Dermis blood vessel endothelial cell (primary cell): ENCODE measurements at regions not wholly inside any gene's neighbourhood (a gene's known extent, or its start where the extent isn't known, plus 50 kb on each side); places are given as distances from the start of the nearest gene placed in this dataset.

ENCODE experiments used
- DNase-seq: peaks from one replicate; pipeline ENCODE4 v3.0.0; 2010

DNA sequence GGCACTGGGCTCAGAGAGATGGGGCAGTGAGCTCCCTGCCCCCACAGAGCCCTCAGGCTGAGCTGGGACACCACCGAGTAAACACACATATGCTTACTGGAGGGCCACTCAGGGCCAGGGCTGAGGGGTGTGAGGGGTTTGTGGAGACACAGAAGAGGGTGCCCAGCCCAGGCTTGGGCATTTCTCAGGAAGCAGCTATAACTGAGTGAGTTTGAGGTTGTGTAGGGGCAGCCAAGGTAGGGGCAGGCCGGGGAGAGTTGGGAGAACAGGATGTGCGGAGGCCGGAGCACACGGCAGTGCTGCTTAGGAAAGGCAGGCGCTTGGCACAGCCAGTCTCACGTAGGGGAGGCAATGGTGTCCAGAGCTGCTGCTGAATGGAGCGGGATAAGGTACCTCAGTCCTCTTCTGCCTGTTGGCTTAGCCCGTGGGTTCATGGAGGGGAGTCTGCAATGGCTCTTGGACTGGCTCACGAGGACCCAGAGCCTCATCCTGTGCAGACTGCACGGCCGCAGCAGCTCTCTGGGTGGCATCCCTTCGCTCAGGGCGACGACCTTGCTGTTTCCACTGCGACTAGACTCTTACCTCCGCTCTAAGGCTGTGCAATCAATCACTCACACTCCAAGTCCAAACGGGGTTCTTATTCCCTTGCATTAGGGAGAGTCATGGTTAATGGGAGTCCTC lies 466.1 kb upstream of the HS6ST1 start:
- DNase-seq, result no peak

DNA sequence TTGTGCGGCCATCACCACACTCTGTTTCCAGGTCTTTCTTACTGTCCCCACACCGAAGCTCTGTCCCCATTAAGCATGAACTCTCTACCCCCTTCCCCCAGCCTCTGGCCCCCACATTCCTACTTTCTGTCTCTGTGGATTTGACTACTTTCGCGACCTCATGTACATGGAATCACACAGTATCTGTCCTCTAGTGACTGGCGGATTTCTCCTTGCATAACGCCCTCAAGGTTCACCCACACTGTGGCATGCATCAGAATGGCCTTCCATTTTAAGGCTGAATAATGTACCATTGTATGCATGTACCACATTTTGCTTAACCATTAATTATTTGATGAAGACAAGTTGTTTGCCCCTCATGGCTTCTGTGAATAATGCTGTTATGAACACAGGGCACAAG lies 467.6 kb upstream of the HS6ST1 start:
- DNase-seq, result no peak

DNA sequence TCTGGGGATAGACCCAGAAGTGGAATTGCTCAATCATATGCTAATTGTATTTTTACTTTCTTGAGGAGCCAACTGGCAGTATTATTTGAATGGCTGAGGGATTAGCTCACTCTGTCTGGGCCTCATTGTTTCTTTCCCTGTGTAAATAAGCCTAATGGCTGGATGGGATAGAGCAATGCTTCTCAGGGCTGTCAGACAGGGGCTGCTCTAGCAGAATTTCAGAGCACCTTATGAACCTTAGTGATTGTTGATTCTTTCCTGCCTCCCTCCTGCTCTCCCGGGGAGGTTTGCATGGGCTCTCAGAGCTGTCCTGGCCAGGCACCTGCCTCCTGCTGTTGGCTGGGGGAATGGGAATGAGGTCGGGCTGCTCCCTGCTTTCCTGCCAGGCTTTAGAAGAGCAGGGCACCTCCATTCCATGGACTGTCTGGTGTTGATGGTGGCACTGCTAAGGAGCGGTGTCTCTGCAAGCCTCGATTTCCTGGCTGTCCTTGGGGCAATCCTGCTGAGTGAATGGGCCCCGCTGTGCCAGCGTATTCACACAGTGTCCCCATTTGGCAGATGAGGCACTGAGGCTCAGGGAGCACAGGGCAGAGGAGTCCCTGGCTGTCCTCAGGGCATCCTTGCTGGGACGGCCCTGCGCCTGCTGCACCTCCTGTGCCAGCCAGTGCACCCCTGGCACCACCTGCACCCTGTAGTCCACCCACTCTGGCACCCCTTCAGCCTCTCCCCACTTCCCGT lies 468.2 kb upstream of the HS6ST1 start:
- no peak for DNase-seq

DNA sequence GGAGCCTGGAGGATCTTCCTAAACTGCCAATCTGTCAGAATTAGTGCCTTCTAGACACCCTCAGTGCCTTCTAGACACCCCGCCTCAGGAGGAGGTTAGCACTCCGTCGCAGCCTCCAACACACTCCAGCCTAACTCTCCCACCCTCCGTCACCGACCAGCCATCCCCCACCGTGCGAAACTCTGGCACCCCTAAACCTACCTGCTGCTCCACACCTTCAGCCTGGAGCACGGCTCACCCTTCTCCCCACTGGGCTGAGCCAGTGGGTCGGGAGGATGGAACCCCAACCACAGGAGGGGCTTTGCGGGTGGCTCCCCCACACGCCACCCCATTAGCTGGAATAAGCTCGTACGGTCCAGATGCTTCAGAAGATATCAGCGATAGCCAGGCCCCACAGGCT lies 468.9 kb upstream of the HS6ST1 start:
- DNase-seq, result no peak

DNA sequence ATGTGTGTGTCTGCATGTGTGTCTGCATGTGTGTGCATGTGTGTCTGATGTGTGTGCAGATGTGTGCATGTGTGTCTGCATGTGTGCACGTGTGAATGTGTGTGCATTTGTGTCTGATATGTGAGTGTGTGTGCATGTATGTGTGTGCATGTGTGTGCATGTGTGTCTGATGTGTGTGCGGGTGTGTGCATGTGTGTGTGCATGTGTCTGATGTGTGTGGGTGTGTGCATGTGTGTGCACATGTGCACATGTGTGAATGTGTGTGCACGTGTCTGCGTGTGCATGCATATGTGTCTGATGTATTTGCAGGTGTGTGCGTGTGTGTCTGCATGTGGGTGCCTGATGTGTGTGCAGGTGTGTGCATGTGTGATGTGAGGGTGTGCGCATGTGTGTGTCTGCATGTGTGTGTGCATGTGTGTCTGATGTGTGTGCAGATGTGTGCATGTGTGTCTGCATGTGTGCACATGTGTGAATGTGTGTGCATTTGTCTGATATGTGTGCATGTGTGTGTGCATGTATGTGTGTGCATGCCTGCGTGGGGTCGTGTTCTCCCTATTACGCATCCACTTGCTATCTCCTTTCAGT lies 470.1 kb upstream of the HS6ST1 start:
- no peak for DNase-seq

DNA sequence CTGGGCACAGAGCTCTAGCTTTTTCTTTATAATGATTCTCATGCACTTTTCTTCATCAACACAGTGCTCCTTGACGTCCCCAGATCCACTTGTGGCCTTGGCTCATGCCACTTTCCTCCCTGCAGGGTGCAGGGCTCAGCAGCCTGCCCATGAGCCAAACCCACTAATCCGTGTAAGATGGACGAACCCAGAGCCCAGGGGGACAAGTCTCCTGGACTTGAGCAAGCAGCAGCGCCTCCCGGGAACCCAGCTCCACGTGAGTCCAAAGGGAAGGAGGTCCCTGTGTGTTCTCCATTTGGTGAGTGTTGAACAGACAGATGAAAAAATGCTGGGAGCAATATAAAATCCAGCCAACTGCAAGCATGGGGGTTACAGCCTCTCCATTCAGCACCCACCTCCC lies 470.6 kb upstream of the HS6ST1 start:
- no peak for DNase-seq

DNA sequence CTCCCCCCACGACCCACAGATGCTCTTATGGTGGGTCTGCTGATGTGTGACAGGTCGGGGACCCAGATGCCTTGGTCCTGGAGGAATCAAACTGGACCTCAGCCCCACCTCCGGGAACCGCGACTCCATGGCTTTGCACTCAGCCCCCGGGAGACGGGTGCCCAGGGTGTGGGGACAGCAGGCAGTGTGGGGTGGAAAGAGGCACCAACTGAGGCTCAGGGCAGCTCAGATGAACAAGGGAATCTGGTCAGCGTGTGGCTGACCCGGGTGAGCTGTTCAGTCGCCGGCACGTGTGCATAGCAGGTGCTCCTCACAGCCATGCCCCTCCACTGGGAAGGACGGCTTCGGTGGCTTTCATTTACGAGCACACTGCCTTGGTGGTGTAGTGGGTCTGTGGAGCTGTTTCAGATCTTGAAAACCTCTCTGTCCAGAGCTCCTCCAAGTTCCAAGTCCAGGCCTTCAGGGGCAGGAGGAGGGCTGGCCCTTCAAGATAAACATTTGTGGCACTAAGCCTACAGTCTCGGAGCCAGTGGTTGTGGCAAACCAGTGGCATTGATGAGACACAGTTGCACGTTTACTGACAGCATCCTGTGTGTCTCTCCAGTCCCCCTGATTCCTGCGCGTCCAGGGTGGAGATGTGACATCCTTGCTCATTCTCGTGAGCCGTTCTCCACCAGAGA lies 471.2 kb upstream of the HS6ST1 start:
- DNase-seq, result no peak

DNA sequence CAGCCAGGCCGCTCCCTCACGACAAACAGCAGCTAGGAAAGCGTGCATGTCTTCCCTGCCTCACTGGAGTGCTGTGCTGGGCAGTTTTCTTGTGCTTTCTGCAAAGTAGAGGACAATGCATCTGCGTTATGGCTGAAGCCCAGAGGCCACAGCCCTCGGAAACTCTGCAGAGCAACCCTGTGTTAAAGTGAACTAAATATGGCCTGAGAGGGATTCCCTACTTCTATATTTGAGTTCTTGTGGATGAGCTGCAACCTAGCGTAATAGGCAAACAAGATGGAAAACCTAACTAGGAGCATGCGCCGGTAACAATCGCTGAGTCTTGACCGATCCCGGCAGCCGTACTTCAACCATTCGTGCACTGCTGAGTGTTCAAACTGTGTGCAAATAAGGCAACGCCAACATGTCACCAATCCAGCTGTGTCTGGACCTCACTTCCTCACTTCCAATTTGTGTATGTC lies 471.9 kb upstream of the HS6ST1 start:
- DNase-seq, result no peak

DNA sequence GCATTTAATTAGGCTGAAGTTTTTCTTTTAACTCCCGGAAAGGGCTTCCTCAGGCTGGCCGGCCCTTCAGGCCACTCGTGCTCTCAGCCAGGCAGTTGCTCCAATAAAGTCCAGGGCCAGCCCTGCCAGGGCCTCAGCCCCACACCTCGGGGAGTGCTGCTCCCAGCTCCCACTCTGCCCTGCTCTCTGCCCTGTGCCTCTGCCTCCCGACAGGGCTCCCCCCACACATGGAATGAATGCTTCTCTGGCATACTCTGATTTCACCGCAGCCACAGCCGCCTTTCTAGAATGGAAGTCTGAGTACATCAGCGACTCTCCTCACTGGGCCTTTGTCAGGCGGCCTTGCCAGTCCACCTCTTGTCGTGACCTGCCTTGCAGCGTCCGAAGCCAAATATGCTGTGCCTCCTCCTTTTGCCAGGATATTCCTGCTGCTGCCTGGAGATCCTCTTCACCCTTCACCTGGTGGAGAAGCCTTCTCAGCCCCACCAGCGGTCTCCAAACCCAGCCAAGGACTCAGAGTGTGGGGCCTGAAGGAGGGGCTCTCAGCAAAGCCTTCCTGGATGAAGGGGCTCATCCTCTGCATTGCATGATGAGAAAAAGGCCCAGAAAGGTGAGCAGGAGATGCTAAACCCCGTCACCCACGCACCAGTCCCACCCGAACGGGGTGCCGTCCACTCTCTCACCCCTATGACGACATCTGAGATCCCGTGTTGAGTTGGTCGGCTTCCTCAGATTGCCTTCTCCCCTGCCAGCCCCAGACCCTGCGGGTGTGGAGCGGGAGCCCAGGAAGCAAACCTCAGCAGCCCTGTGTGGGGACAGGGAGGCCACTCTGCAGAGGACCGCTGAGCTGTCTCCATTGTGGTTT lies 472.7 kb upstream of the HS6ST1 start:
- DNase-seq, result no peak

DNA sequence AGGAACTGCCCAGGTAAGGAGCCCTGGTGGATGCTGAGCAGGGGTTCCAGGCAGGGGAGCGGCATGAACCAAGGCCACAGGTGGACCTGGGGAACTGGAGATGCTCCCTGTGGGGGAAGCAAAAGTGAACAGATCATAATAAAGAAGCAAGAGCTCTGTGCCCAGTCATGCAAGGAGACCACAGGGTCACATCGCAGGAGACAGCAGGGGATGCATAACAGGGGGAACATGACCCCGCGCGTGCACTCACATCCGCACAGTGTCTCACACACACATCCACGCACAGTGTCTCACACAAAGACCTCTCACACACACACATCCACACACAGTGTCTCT lies 473.3 kb upstream of the HS6ST1 start:
- no peak for DNase-seq

DNA sequence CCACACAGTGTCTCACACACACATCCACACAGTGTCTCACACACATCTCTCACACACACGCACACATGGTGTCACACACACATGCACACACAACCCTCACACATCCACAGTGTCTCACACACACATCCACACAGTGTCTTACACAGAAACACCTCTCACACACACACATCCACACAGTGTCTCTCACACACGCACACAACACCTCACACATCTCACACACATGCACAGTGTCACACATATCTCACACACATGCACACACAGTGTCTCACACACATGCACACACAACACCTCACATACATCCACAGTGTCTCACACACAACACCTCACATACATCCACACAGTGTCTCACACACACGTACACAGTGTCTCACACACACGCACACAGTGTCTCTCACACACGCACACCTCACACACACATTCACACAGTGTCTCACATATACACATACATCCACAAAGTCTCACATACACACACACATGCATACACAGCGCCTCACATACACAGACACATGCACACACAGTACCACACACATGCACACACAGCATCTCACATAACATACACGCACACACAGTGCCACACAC lies 473.9 kb upstream of the HS6ST1 start:
- DNase-seq, result no peak

DNA sequence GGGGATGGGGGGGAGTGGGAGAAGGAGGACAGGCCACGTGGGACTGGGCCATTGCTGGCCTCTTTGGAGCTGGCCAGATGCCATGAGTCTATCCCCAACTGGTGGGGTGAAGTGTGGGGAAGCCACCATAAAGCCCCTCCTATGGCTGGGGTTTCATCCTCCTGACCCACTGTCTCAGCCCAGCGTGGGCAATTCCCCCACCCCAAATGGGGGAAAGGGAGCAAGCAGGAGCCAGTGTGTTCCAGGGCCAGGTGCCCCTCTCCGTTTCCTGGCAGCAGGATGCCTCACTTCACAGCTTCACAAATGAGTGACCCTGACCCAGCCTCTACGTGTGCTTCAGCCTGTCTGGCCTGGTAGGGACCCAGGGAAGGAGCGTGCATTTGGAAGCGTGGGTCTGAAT lies 474.7 kb upstream of the HS6ST1 start:
- DNase-seq, result no peak

DNA sequence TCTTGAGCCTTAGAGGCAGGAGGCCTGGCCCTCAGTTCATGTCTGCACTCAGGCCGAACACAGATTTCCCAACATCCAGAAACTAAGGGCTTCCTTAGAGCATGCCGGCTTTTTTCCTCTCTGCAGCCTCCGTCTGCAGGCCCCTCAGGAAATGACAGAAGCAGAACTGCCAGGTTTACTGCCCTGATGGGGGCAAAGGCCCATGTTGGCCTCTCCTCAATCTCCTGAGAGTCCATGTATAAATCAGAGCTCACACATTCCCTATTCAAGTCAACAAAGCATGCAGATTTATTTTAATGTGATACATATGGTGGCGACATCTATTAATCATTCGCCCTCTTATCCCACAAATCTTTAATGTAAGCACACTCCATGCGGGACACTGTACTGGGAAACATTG lies 475.6 kb upstream of the HS6ST1 start:
- no peak for DNase-seq

DNA sequence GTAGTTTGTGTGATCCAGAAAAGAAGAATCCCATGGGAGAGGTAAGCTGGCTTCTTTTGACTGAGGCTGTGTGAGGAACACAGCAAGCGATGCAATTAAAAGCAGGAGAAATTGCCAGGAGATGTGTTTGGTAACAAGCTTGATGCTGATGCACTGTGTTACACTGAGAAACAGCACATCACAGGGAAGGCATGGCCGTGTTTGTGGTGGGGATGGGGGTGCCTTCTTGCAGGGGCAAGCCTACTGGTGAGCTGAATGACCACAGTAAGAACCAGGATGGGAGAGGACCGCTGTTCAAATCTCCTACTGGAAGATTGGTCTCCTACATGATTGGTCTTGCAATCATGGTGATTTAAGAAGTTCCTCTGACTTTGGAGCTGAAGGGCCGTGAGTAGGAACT lies 477.7 kb upstream of the HS6ST1 start:
- DNase-seq, result no peak

DNA sequence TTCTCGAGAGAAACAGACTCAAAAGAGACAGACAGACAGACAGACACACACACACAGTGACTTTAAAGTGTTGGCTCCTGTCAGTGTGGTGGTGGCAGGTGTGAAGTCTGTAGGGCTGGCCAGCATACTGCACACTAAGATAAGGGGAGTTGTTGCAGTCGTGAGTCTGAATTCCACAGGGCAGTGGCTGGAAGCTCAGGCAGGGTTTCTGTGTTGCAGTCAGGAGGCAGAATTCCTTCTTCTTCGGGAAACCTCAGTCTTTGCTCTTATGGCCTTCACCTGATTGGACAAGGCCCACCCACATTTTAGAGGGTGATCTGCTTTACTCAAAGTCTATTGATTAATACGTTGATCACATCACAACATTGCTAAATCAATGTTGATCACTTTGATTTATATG lies 478.4 kb upstream of the HS6ST1 start:
- DNase-seq, result no peak

DNA sequence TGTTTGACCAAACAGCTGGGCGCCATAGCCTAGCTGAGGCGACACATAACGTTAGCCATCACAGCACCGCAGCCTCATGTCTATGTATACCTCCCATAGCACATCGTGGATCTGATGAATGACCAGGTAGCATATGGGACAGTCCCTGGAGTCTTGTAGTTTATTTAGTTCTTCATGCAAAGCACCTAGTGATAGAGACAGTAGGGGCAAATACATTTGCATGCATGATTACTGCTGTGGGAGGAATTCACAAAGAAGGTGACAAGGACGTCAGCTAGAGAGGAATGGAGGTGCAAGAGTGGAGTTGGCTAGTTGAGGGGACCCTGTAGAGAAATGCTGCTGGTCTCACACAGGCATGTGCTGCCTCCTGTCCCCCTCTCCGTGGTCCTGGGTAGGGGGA lies 478.9 kb upstream of the HS6ST1 start:
- no peak for DNase-seq

DNA sequence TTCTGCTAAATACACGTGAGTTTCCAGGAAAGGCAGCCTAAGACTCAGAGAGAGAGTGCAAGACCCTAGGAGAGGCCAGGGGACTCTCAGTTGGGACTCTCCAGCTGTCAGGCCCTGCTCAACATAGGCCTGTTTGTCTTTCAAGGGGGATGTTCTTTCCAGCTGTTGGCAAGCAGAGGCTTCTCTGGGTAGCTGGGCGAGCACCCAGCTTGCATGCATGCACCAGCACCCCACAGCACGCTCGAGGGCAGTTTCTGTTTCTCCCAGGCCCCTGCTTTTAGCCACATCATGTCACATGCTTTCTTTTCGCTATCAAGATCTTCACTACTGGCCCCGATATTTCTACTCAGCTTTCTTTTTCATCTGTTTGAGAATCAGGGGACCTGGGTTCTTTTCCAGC lies 479.3 kb upstream of the HS6ST1 start:
- no peak for DNase-seq

DNA sequence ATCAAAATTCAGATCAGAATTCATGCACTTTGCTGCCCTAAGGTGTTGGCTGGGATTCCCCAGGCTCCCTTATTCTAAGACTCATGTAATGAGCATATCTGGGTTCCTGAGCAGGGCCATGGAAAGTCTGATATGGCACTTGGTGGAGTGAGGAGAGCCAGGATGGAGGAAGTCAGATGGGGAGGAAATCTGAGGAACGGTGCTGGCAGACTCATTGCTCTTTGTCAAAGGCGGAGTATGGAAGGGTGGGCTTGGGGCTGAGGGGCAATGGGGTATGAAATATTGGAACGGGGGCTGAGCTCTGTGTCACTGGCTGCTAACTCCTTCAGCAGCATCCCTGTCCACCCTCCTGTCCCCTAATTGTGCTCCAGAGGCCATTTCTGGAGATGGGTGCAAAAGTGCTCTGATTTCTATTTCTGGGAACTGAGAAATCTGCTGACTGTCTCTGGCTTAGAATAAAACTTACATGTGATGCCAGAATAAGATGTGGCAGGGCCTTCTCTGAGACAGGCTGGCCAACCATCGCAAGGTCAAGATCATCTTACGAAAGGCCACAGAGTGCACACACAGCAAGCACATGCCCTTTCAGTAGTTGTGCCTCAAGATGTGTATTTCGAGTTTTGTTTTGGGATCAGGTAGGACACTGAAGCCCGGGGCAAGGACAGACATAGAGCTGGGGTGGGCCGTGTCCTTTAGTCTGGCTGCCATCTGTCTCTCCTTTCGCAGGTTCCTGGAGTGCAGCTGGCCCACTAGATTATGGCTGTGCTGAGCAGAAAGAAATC lies 480.0 kb upstream of the HS6ST1 start:
- no peak for DNase-seq

DNA sequence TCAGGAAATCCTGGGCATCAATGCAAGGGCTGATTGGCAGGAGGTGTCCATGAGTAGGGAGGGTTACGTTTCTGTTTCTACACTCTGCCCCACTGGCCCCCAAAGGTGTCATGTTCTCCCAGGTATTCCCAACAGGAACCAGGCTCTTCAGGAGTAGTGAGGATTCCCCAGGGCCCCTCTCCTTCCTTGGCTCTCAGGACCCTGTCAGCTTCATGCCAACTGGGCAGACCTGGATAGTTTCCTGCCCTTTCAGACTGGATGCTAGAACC lies 480.6 kb upstream of the HS6ST1 start:
- no peak for DNase-seq

DNA sequence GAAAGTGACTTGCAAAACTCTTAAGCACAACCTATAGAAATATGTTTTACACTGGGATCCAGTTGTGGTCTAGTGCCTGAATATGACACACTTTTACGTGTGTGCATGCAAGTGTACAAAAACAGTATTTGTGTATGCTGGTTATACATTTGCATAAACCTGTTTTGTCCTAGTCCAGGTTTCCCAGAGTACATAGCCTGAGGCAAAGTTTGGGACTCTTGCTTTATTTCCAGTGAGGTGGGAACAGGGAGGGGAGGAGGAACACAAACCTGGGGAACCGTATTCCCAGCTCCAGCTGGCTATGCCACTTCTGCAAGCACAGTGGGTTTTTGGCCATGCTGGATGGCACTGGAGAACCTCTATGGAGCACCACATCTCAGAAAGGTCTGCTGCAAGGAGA lies 481.1 kb upstream of the HS6ST1 start:
- DNase-seq, result no peak

DNA sequence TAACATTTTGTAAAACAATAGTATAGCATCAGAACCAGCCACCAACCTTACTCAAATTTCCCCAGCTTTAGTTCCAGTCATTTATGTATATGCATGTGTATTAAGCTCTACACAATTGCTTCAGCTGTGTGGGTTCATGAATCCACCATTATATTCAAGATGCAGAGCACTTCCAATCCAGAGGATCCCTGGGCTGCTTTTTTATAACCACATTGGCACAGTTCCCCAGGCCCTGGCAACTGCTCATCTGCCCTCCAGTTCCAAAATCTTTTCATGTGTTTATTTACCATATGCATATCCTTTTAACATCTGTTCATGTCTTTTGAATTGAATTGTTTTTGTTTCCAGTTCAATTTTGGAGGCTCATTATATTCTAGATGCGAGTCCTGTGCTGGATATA lies 482.9 kb upstream of the HS6ST1 start:
- no peak for DNase-seq

DNA sequence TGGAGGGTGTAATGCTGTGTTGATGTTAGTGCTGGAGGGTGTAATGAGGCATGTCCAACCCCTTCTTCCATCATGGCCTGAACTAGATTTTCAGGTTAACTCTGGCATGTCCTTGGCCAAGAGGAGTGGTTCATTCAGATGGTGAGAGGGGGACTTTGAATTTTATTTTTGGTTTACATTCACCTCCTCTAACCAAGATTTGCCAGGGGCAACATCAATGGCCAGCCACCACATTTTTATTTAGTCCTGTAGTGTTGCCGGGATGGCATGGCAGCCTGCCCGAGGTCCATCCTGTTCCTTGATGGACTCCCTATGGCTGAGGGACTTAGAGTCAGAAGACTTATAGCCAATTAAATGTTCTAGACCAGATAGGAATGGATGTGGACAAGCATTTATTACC lies 484.6 kb upstream of the HS6ST1 start:
- no peak for DNase-seq
